ENCODE measurements at regions not wholly inside any gene's neighbourhood (a gene's known extent, or its start where the extent isn't known, plus 50 kb on each side); places are given as distances from the start of the nearest gene placed in this dataset.

DNA sequence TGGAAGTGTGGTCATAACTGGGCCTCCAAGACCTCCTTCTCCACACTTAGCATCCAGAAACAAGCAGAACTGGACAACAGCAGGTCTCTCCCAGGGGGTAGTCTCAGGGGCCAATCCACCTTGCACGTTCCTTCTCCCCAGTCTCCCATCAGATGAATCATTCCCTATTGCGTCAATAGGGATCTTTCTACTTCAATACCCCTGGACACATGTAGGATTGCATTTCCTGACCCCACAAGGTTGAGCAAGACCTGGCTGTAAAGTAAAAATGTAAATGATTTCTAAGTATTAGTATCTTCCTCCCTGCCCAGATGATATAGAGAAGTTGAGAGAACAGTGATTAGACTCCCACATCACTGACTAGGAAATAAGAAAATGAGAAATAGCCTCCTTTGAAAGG lies 224.5 kb upstream of the CSF3R start:
- TF ChIP-seq, protein P1, sequence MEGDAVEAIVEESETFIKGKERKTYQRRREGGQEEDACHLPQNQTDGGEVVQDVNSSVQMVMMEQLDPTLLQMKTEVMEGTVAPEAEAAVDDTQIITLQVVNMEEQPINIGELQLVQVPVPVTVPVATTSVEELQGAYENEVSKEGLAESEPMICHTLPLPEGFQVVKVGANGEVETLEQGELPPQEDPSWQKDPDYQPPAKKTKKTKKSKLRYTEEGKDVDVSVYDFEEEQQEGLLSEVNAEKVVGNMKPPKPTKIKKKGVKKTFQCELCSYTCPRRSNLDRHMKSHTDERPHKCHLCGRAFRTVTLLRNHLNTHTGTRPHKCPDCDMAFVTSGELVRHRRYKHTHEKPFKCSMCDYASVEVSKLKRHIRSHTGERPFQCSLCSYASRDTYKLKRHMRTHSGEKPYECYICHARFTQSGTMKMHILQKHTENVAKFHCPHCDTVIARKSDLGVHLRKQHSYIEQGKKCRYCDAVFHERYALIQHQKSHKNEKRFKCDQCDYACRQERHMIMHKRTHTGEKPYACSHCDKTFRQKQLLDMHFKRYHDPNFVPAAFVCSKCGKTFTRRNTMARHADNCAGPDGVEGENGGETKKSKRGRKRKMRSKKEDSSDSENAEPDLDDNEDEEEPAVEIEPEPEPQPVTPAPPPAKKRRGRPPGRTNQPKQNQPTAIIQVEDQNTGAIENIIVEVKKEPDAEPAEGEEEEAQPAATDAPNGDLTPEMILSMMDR (conservative IDR thresholded peaks at IDR 0.05; ENCODE audit: low read depth, low read length): no peak
- no peak for TF ChIP-seq EZH2 (IDR thresholded peaks at IDR 0.05; ENCODE audit: borderline replicate concordance, low read depth, low read length, poor library complexity, severe bottlenecking)

Measured in A673 (cell line).